Endothelial cell (in vitro differentiated cells): ENCODE measurements at regions not wholly inside any gene's neighbourhood (a gene's known extent, or its start where the extent isn't known, plus 50 kb on each side); places are given as distances from the start of the nearest gene placed in this dataset.
"Not testable (repeated sequence)": the region's sequence is repeated elsewhere in the genome, so short reads cannot be mapped to it uniquely, and the experiment has no call there.

ENCODE experiments used
- DNase-seq: peaks from one replicate; pipeline ENCODE4 v3.0.0; 2021; ENCODE audit warnings: low spot score
- H3K27ac Mint-ChIP-seq: one replicate; pipeline ENCODE4 v1.8.0; 2021; ENCODE audit warnings: mixed read lengths, inconsistent platforms; ENCODE audit not compliant: unreplicated experiment
- H3K27me3 Mint-ChIP-seq: one replicate; pipeline ENCODE4 v1.8.0; 2021; ENCODE audit warnings: mild to moderate bottlenecking, moderate library complexity, mixed read lengths, inconsistent platforms; ENCODE audit not compliant: unreplicated experiment
- H3K36me3 Mint-ChIP-seq: one replicate; pipeline ENCODE4 v1.8.0; 2021; ENCODE audit warnings: mild to moderate bottlenecking, low read depth, mixed read lengths, inconsistent platforms; ENCODE audit not compliant: unreplicated experiment
- H3K4me1 Mint-ChIP-seq: one replicate; pipeline ENCODE4 v1.8.0; 2021; ENCODE audit warnings: mild to moderate bottlenecking, mixed read lengths, inconsistent platforms; ENCODE audit not compliant: unreplicated experiment
- H3K4me3 Mint-ChIP-seq: one replicate; pipeline ENCODE4 v1.8.0; 2021; ENCODE audit warnings: mild to moderate bottlenecking, mixed read lengths, inconsistent platforms; ENCODE audit not compliant: unreplicated experiment
- H3K9me3 Mint-ChIP-seq: one replicate; pipeline ENCODE4 v1.8.0; 2021; ENCODE audit warnings: mixed read lengths, inconsistent platforms; ENCODE audit not compliant: unreplicated experiment
- CTCF ChIP-seq: fragments of 200-600 bp; sonication (generic); IDR thresholded peaks from one replicate; pipeline ENCODE4 v1.5.0; 2021; ENCODE audit warnings: antibody characterized with exemption; ENCODE audit not compliant: unreplicated experiment

GRCh38 chrX:111041018-111041462 lies 55.0 kb upstream of the PAK3 start:
- no peaks in the 10 kb centered on the region for H3K36me3 Mint-ChIP-seq
- H3K27me3 Mint-ChIP-seq: peaks cover 2% of the 10 kb centered on the region
- no peak for DNase-seq
- H3K9me3 Mint-ChIP-seq: no peaks in the 10 kb centered on the region
- no peaks in the 10 kb centered on the region for H3K4me1 Mint-ChIP-seq
- no peak overlapping the region for H3K4me3 Mint-ChIP-seq
- TF ChIP-seq CTCF: no peak
- no peak overlapping the region for H3K27ac Mint-ChIP-seq

- Mint-ChIP-seq H3K36me3 (no peaks in the 10 kb centered on the region), H3K27ac (no peak overlapping the region), H3K4me1 (no peaks in the 10 kb centered on the region), H3K9me3 (no peaks in the 10 kb centered on the region), H3K4me3 (no peak overlapping the region), H3K27me3 (peaks cover 2% of the 10 kb centered on the region)
- TF ChIP-seq CTCF: no peak
- DNase-seq: no peak
Measured at GRCh38 chrX:111040377-111041017, 55.5 kb upstream of the PAK3 start.

- no peak for DNase-seq
- no peaks in the 10 kb centered on the region for H3K4me1 Mint-ChIP-seq
- no peak for TF ChIP-seq CTCF
- H3K27ac Mint-ChIP-seq: no peak overlapping the region
- H3K9me3 Mint-ChIP-seq: no peaks in the 10 kb centered on the region
- no peak overlapping the region for H3K4me3 Mint-ChIP-seq
- peaks cover 2% of the 10 kb centered on the region for H3K27me3 Mint-ChIP-seq
- no peaks in the 10 kb centered on the region for H3K36me3 Mint-ChIP-seq
Measured at GRCh38 chrX:111039606-111040005, 56.4 kb upstream of the PAK3 start.

GRCh38 chrX:111035991-111036390 lies 60.0 kb upstream of the PAK3 start:
- TF ChIP-seq CTCF: no peak
- Mint-ChIP-seq H3K36me3 (no peaks in the 10 kb centered on the region), H3K4me1 (no peaks in the 10 kb centered on the region), H3K27me3 (no peaks in the 10 kb centered on the region), H3K9me3 (no peaks in the 10 kb centered on the region), H3K4me3 (no peak overlapping the region), H3K27ac (no peak overlapping the region)
- DNase-seq: no peak

GRCh38 chrX:111035256-111035655 lies 60.7 kb upstream of the PAK3 start:
- H3K27ac Mint-ChIP-seq: no peak overlapping the region
- H3K36me3 Mint-ChIP-seq: no peaks in the 10 kb centered on the region
- H3K27me3 Mint-ChIP-seq: no peaks in the 10 kb centered on the region
- no peaks in the 10 kb centered on the region for H3K9me3 Mint-ChIP-seq
- no peak overlapping the region for H3K4me3 Mint-ChIP-seq
- TF ChIP-seq CTCF: no peak
- H3K4me1 Mint-ChIP-seq: no peaks in the 10 kb centered on the region
- DNase-seq: no peak

GRCh38 chrX:111022998-111023397 lies 73.0 kb upstream of the PAK3 start:
- H3K9me3 Mint-ChIP-seq, H3K4me3 Mint-ChIP-seq, H3K27me3 Mint-ChIP-seq, H3K27ac Mint-ChIP-seq, DNase-seq, H3K4me1 Mint-ChIP-seq, H3K36me3 Mint-ChIP-seq: not testable (repeated sequence)
